HCT116 (cell line): ENCODE measurements at regions not wholly inside any gene's neighbourhood (a gene's known extent, or its start where the extent isn't known, plus 50 kb on each side); places are given as distances from the start of the nearest gene placed in this dataset.

ENCODE experiments used
- ATAC-seq: fragments of 200-7000 bp; cut with Tn5 transposase; 2 replicates; pipeline ENCODE4 v1.9.1; 2020; ENCODE audit warnings: mild to moderate bottlenecking, moderate library complexity
- BruUV-seq: library from RNA; stranded (reverse); fragments of 400-500 nt; replicated peaks from 2 replicates; lab custom pipeline; 2021; lab: Mats Ljungman, UMichigan
- CTCF ChIA-PET: fragments of 300-600 bp; sonication (Branson Sonifier 250); formaldehyde crosslinking; loops from one replicate; lab custom pipeline; 2021; ENCODE audit warnings: antibody characterized with exemption; lab: Charles Lee
- POLR2A ChIA-PET: fragments of 300-600, 350-600 bp; sonication (Branson Sonifier 250); formaldehyde crosslinking; loops from one replicate; lab custom pipeline; 2021; ENCODE audit warnings: antibody characterized with exemption; lab: Charles Lee
- RAD21 ChIA-PET, 2 experiments: fragments of 300-600 bp; sonication (Branson Sonifier 250); formaldehyde crosslinking; loops; one replicate each; lab custom pipeline; 2023; ENCODE audit warnings: low total read pairs in 2 of 2; ENCODE audit not compliant: uncharacterized antibody in 2 of 2, unreplicated experiment in 2 of 2, low non-redundant PET in 1 of 2; lab: Charles Lee
- DNase-seq: peaks from one replicate; pipeline ENCODE4 v3.0.0-alpha.2; 2010; ENCODE audit warnings: low read depth, low spot score
- H2AFZ ChIP-seq: fragments of 200-600 bp; shearing (Covaris generic), sonication (generic); 2 replicates; pipeline ENCODE4 v1.6.1; 2017; ENCODE audit warnings: low read depth, mixed run types, mixed read lengths, antibody characterized with exemption, low read length; ENCODE audit not compliant: poor library complexity, severe bottlenecking
- H3K27ac ChIP-seq: 2 replicates; pipeline ENCODE4 v1.5.1; 2012; ENCODE audit warnings: low read depth, low read length
- H3K27me3 ChIP-seq: fragments of 200-600 bp; sonication (generic); 2 replicates; pipeline ENCODE4 v1.6.1; 2016; ENCODE audit warnings: mixed run types, low read length, mixed read lengths; ENCODE audit not compliant: insufficient read depth
- H3K36me3 ChIP-seq, 2 experiments: fragments of 200-500 bp in 1 of 2; fragments of 200-600 bp in 1 of 2; sonication (Bioruptor generic) in 1 of 2; sonication (generic) in 1 of 2; 2 replicates each; pipeline versions ENCODE4 v1.5.1 to v1.6.1; 2014 to 2016; ENCODE audit warnings: low read length in 2 of 2, inconsistent platforms in 1 of 2, mixed read lengths in 1 of 2, mixed run types in 1 of 2; ENCODE audit not compliant: insufficient read depth in 2 of 2, control insufficient read depth in 1 of 2
- H3K4me1 ChIP-seq, 2 experiments: fragments of 200-600 bp in 1 of 2; sonication (generic) in 1 of 2; 2 replicates each; pipeline versions ENCODE4 v1.5.1 to v1.6.1; 2012 to 2017; ENCODE audit warnings: low read length in 2 of 2, inconsistent platforms in 1 of 2, mild to moderate bottlenecking in 1 of 2, mixed read lengths in 1 of 2, mixed run types in 1 of 2, moderate library complexity in 1 of 2; ENCODE audit not compliant: insufficient read depth in 2 of 2, control insufficient read depth in 1 of 2
- H3K4me2 ChIP-seq: fragments of 200-600 bp; sonication (generic); 2 replicates; pipeline ENCODE4 v1.6.1; 2017; ENCODE audit warnings: mixed run types, low read length, mixed read lengths
- H3K4me3 ChIP-seq, 2 experiments: fragments of 200-600 bp in 1 of 2; sonication (generic) in 1 of 2; replicated peaks in 1 of 2; 2 replicates each; pipeline ENCODE4 v1.5.1; 2011 to 2016; ENCODE audit warnings: low read length in 2 of 2, control low read depth in 1 of 2, low read depth in 1 of 2, mild to moderate bottlenecking in 1 of 2, mixed read lengths in 1 of 2, mixed run types in 1 of 2
- H3K79me2 ChIP-seq: fragments of 200-600 bp; sonication (generic); 2 replicates; pipeline ENCODE4 v1.6.1; 2017; ENCODE audit warnings: mild to moderate bottlenecking, mixed run types, low read length, moderate library complexity, mixed read lengths; ENCODE audit not compliant: insufficient read depth
- H3K9ac ChIP-seq: fragments of 200-600 bp; sonication (generic); 2 replicates; pipeline ENCODE4 v1.6.1; 2016; ENCODE audit warnings: low read length, mixed read lengths
- H3K9me2 ChIP-seq: fragments of 200-600 bp; sonication (generic), shearing (Covaris generic); 2 replicates; pipeline ENCODE4 v1.6.1; 2017; ENCODE audit warnings: mixed run types, mild to moderate bottlenecking, moderate library complexity; ENCODE audit not compliant: insufficient read depth
- H3K9me3 ChIP-seq, 2 experiments: fragments of 200-500 bp in 1 of 2; fragments of 200-600 bp in 1 of 2; sonication (Bioruptor generic) in 1 of 2; sonication (generic) in 1 of 2; 2 replicates each; pipeline ENCODE4 v1.6.1; 2014 to 2017; ENCODE audit warnings: low read length in 2 of 2, mixed read lengths in 2 of 2, inconsistent platforms in 1 of 2, low read depth in 1 of 2, mild to moderate bottlenecking in 1 of 2, mixed run types in 1 of 2, moderate library complexity in 1 of 2; ENCODE audit not compliant: control insufficient read depth in 1 of 2, insufficient read depth in 1 of 2
- H4K20me1 ChIP-seq: fragments of 200-600 bp; sonication (generic), shearing (Covaris generic); 2 replicates; pipeline ENCODE4 v1.6.1; 2017; ENCODE audit warnings: mixed run types, mild to moderate bottlenecking, moderate library complexity; ENCODE audit not compliant: insufficient read depth
- EZH2phosphoT487 ChIP-seq: fragments of 200-600 bp; IDR thresholded peaks from 2 replicates; pipeline ENCODE4 v1.6.1; 2018; ENCODE audit warnings: antibody characterized with exemption, borderline replicate concordance
- JUND ChIP-seq: IDR thresholded peaks from 2 replicates; pipeline ENCODE4 v1.6.1; 2012
- POLR2A ChIP-seq: IDR thresholded peaks from 2 replicates; pipeline ENCODE4 v1.7.0; 2011; ENCODE audit warnings: borderline replicate concordance; ENCODE audit not compliant: insufficient read depth, insufficient read length; ENCODE audit errors: extremely low read depth
- POLR2AphosphoS5 ChIP-seq: IDR thresholded peaks from 2 replicates; pipeline ENCODE4 v1.6.1; 2011; ENCODE audit warnings: mild to moderate bottlenecking, low read depth, low read length, moderate library complexity
- SRF ChIP-seq: IDR thresholded peaks from 2 replicates; pipeline ENCODE4 v1.6.1; 2012; ENCODE audit warnings: low read depth
- YY1 ChIP-seq: IDR thresholded peaks from 2 replicates; pipeline ENCODE4 v1.6.1; 2011; ENCODE audit warnings: low read length, low read depth, moderate library complexity, mild to moderate bottlenecking; ENCODE audit not compliant: insufficient replicate concordance; ENCODE audit errors: extremely low read depth
- ZNF274 ChIP-seq: fragments of 200-500 bp; sonication (Bioruptor generic); IDR thresholded peaks from 2 replicates; pipeline ENCODE4 v1.6.1; 2014; ENCODE audit warnings: mild to moderate bottlenecking, low read depth, low read length, inconsistent platforms
- intact Hi-C: fragments of 100-400 bp; cut with micrococcal nuclease; formaldehyde crosslinking; loops from 2 replicates; pipeline ENCODE4 v1.10.0; 2022
- TF ChIP-seq, protein P1 (sequence below): IDR thresholded peaks from 2 replicates; pipeline ENCODE4 v1.6.1; 2012; ENCODE audit warnings: low read depth

DNA sequence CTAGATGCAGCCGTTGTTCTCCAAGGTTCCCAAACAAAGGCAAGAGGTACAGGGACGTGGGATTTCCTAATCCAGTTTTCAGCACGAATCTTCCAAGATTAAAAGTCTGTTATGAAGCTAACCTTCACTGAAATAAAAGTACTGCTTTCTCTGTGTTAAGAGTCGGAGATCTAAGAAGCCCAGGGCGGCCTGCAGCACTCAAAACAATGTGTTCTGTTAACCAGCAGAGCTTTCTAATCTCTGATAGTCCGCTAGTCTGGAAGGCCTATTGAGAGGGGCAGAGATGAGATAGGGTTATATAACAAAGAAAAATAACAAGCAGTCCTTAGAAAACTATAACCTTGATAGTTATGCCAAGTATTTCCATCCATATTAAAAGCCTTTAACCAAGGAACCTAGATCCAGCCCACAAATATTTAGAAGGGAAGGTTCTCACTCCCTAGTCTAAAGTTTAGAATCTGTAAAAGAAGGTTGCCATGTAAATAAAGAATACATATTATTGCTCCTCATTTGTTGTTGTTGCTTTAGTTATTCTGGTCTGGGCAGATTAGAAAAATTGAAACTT lies 106.3 kb upstream of the SVIL start:
- no peak overlapping the region for H3K27ac ChIP-seq
- no peaks in the 10 kb centered on the region for H3K9me3 ChIP-seq
- BruUV-seq = no TSS peak
- ATAC-seq = no peak
- H3K4me1 ChIP-seq = peaks cover 3 to 4% of the 10 kb centered on the region in 2 experiments; a peak in 3 of 4 replicates
- TF ChIP-seq SRF (no peak), POLR2A (no peak), ZNF274 (no peak), EZH2phosphoT487 (no peak), YY1 (no peak), JUND (no peak), POLR2AphosphoS5 (no peak)
- TF ChIP-seq, protein P1, sequence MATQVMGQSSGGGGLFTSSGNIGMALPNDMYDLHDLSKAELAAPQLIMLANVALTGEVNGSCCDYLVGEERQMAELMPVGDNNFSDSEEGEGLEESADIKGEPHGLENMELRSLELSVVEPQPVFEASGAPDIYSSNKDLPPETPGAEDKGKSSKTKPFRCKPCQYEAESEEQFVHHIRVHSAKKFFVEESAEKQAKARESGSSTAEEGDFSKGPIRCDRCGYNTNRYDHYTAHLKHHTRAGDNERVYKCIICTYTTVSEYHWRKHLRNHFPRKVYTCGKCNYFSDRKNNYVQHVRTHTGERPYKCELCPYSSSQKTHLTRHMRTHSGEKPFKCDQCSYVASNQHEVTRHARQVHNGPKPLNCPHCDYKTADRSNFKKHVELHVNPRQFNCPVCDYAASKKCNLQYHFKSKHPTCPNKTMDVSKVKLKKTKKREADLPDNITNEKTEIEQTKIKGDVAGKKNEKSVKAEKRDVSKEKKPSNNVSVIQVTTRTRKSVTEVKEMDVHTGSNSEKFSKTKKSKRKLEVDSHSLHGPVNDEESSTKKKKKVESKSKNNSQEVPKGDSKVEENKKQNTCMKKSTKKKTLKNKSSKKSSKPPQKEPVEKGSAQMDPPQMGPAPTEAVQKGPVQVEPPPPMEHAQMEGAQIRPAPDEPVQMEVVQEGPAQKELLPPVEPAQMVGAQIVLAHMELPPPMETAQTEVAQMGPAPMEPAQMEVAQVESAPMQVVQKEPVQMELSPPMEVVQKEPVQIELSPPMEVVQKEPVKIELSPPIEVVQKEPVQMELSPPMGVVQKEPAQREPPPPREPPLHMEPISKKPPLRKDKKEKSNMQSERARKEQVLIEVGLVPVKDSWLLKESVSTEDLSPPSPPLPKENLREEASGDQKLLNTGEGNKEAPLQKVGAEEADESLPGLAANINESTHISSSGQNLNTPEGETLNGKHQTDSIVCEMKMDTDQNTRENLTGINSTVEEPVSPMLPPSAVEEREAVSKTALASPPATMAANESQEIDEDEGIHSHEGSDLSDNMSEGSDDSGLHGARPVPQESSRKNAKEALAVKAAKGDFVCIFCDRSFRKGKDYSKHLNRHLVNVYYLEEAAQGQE = no peak
- no peaks in the 10 kb centered on the region for H3K79me2 ChIP-seq
- no peak for DNase-seq
- H3K27me3 ChIP-seq = no peaks in the 10 kb centered on the region
- H3K9me2 ChIP-seq = no peaks in the 10 kb centered on the region
- no peak overlapping the region for H3K4me2 ChIP-seq
- H3K36me3 ChIP-seq = no peaks in the 10 kb centered on the region
- H3K9ac ChIP-seq = no peak overlapping the region
- H2AFZ ChIP-seq = no peak overlapping the region
- ChIA-PET RAD21 (no interaction called here), CTCF (interaction anchor here (1.4 kb wide), 1 partner anchor 228 kb away, joined by 4 read pairs; no protein-coding TSS in a partner anchor), POLR2A (no interaction called here)
- intact Hi-C loops = no loop called here
- no peaks in the 10 kb centered on the region for H4K20me1 ChIP-seq
- H3K4me3 ChIP-seq = no peak overlapping the region
